Endothelial cell of umbilical vein (primary cell): ENCODE measurements at regions not wholly inside any gene's neighbourhood (a gene's known extent, or its start where the extent isn't known, plus 50 kb on each side); places are given as distances from the start of the nearest gene placed in this dataset.

Experiments
- CTCF ChIP-seq, 2 donors: IDR thresholded peaks; 1 replicate in 1 of 2; 2 replicates in 1 of 2; pipeline ENCODE4 v1.5.1; 2011; ENCODE audit warnings: low read length in 2 of 2, mild to moderate bottlenecking in 2 of 2, moderate library complexity in 2 of 2, control low read depth in 1 of 2, inconsistent platforms in 1 of 2, low read depth in 1 of 2; ENCODE audit not compliant: insufficient read depth in 1 of 2; ENCODE audit errors: extremely low read depth in 1 of 2
- JUN ChIP-seq: IDR thresholded peaks from 2 replicates; pipeline ENCODE4 v1.6.1; 2011; ENCODE audit warnings: borderline replicate concordance, low read depth; ENCODE audit not compliant: insufficient read length, insufficient read depth
- MYC ChIP-seq: IDR thresholded peaks from one replicate; pipeline ENCODE4 v1.6.1; 2011; ENCODE audit warnings: mild to moderate bottlenecking, low read depth, low read length
- POLR2A ChIP-seq: IDR thresholded peaks from 2 replicates; pipeline ENCODE4 v1.6.1; 2012; ENCODE audit warnings: low read depth, mild to moderate bottlenecking, control low read depth, low read length
- POLR2AphosphoS5 ChIP-seq: IDR thresholded peaks from 2 replicates; pipeline ENCODE4 v1.6.1; 2012; ENCODE audit warnings: low read depth, mild to moderate bottlenecking, control low read depth, low read length, moderate library complexity; ENCODE audit not compliant: insufficient read depth
- TF ChIP-seq, protein P1 (sequence below): IDR thresholded peaks from 2 replicates; pipeline ENCODE4 v1.6.1; 2011; ENCODE audit not compliant: insufficient read depth, insufficient read length

GRCh38 chr2:163474319-163474744 is 261.5 kb downstream of the FIGN start:
- TF ChIP-seq POLR2AphosphoS5 = no peak
- TF ChIP-seq CTCF (IDR thresholded peaks at IDR 0.05; ENCODE audit: extremely low read depth in 1 of 2, insufficient read depth in 1 of 2, low read depth in 1 of 2, low read length in 2 of 2) = no peak
- TF ChIP-seq, protein P1, sequence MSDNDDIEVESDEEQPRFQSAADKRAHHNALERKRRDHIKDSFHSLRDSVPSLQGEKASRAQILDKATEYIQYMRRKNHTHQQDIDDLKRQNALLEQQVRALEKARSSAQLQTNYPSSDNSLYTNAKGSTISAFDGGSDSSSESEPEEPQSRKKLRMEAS = no peak
- TF ChIP-seq POLR2A = no peak
- no peak for TF ChIP-seq MYC
- no peak for TF ChIP-seq JUN
